ENCODE measurements at regions not wholly inside any gene's neighbourhood (a gene's known extent, or its start where the extent isn't known, plus 50 kb on each side); places are given as distances from the start of the nearest gene placed in this dataset.
"Not testable (repeated sequence)": the region's sequence is repeated elsewhere in the genome, so short reads cannot be mapped to it uniquely, and the experiment has no call there.

- no peak for DNase-seq
Observed at GRCh38 chr3:21995079-21995607, 244.1 kb upstream of the ZNF385D start.

GRCh38 chr3:22007368-22007767 lies 256.4 kb upstream of the ZNF385D start:
- DNase-seq: no peak

GRCh38 chr3:22010997-22011396 lies 260.0 kb upstream of the ZNF385D start:
- DNase-seq: no peak

GRCh38 chr3:22012471-22012870 lies 261.5 kb upstream of the ZNF385D start:
- DNase-seq: peak; percentile 27

GRCh38 chr3:22013641-22014040 lies 262.6 kb upstream of the ZNF385D start:
- DNase-seq: no peak

- DNase-seq: no peak
Observed at GRCh38 chr3:22016197-22016596, 265.2 kb upstream of the ZNF385D start.

- DNase-seq: not testable (repeated sequence)
Observed at GRCh38 chr3:22024638-22025037, 273.6 kb upstream of the ZNF385D start.

- no peak for DNase-seq
Observed at GRCh38 chr3:22029480-22029879, 278.5 kb upstream of the ZNF385D start.

- DNase-seq: no peak
Observed at GRCh38 chr3:22039161-22039560, 288.2 kb upstream of the ZNF385D start.

GRCh38 chr3:22040150-22040549 lies 289.1 kb upstream of the ZNF385D start:
- DNase-seq: no peak

- DNase-seq: no peak
Observed at GRCh38 chr3:22045882-22046281, 294.9 kb upstream of the ZNF385D start.

- DNase-seq: no peak
Observed at GRCh38 chr3:22063500-22063899, 312.5 kb upstream of the ZNF385D start.

- no peak for DNase-seq
Observed at GRCh38 chr3:22068619-22069018, 317.6 kb upstream of the ZNF385D start.

- DNase-seq: no peak
Observed at GRCh38 chr3:22088204-22088603, 337.2 kb upstream of the ZNF385D start.

- DNase-seq: peak; percentile 7
Observed at GRCh38 chr3:22089284-22089683, 338.3 kb upstream of the ZNF385D start.

- no peak for DNase-seq
Observed at GRCh38 chr3:22091329-22091728, 340.3 kb upstream of the ZNF385D start.

- DNase-seq: no peak
Observed at GRCh38 chr3:22098021-22098420, 347.0 kb upstream of the ZNF385D start.

- no peak for DNase-seq
Observed at GRCh38 chr3:22101351-22101750, 350.3 kb upstream of the ZNF385D start.

GRCh38 chr3:22101811-22102210 lies 350.8 kb upstream of the ZNF385D start:
- DNase-seq: no peak

- DNase-seq: no peak
Observed at GRCh38 chr3:22103423-22103822, 352.4 kb upstream of the ZNF385D start.

- DNase-seq: no peak
Observed at GRCh38 chr3:22106213-22106896, 355.3 kb upstream of the ZNF385D start.

GRCh38 chr3:22111226-22111625 lies 360.2 kb upstream of the ZNF385D start:
- DNase-seq: no peak

GRCh38 chr3:22113453-22113852 lies 362.4 kb upstream of the ZNF385D start:
- DNase-seq: no peak

- DNase-seq: peak; percentile 11
Observed at GRCh38 chr3:22115581-22115980, 364.6 kb upstream of the ZNF385D start.

- peak; percentile 22 for DNase-seq
Observed at GRCh38 chr3:22117091-22117490, 366.1 kb upstream of the ZNF385D start.
